K562 (cell line): ENCODE measurements at regions not wholly inside any gene's neighbourhood (a gene's known extent, or its start where the extent isn't known, plus 50 kb on each side); places are given as distances from the start of the nearest gene placed in this dataset.

ENCODE experiments used
- FOXA1 ChIP-seq: fragments of 450-650 bp; IDR thresholded peaks from 2 replicates; pipeline ENCODE4 v1.6.1; 2016; ENCODE audit warnings: mild to moderate bottlenecking, borderline replicate concordance
- JUNB ChIP-seq: fragments of 450-650 bp; formaldehyde crosslinking; conservative IDR thresholded peaks from 2 replicates; pipeline ENCODE4 v1.4.0; 2020; ENCODE audit warnings: mild to moderate bottlenecking
- POLR2A ChIP-seq: fragments of 450-650 bp; conservative IDR thresholded peaks from 2 replicates; pipeline ENCODE4 v1.6.1; 2016
- SREBF2 ChIP-seq: sonication (generic); formaldehyde crosslinking; IDR thresholded peaks from 2 replicates; pipeline ENCODE4 v1.4.0; 2020; ENCODE audit warnings: mild to moderate bottlenecking, missing genetic modification reagents
- ZBED1 ChIP-seq: IDR thresholded peaks from 2 replicates; pipeline ENCODE4 v1.6.1; 2014

- TF ChIP-seq POLR2A (no peak), SREBF2 (CRISPR knock-in tag) (no peak), ZBED1 (no peak), JUNB (CRISPR knock-in tag) (no peak), FOXA1 (no peak)
Measured at GRCh38 chr13:99078017-99078771, 100.3 kb upstream of the DOCK9 start.
